HG02938 (cell line): ENCODE measurements at regions not wholly inside any gene's neighbourhood (a gene's known extent, or its start where the extent isn't known, plus 50 kb on each side); places are given as distances from the start of the nearest gene placed in this dataset.

Experiments used
- ATAC-seq: cut with Tn5 transposase; IDR thresholded peaks from one replicate; pipeline ENCODE4 v1.9.1; 2021; ENCODE audit warnings: mild to moderate bottlenecking, moderate library complexity; ENCODE audit not compliant: unreplicated experiment

GRCh38 chr4:24419181-24420034, 164.9 kb downstream of the DHX15 start:
- peak; percentile 86 for ATAC-seq

- ATAC-seq: no peak
Observed at GRCh38 chr4:24417206-24417605, 167.1 kb downstream of the DHX15 start.

GRCh38 chr4:24416293-24416692, 168.1 kb downstream of the DHX15 start:
- ATAC-seq: no peak

- ATAC-seq: no peak
Observed at GRCh38 chr4:24413311-24413784, 171.0 kb downstream of the DHX15 start.

GRCh38 chr4:24411806-24412205, 172.5 kb downstream of the DHX15 start:
- ATAC-seq: no peak

- ATAC-seq: no peak
Observed at GRCh38 chr4:24411299-24411698, 173.1 kb downstream of the DHX15 start.

- ATAC-seq: no peak
Observed at GRCh38 chr4:24408640-24409039, 175.7 kb downstream of the DHX15 start.

- no peak for ATAC-seq
Observed at GRCh38 chr4:24405926-24406325, 178.4 kb downstream of the DHX15 start.

- no peak for ATAC-seq
Observed at GRCh38 chr4:24405341-24405740, 179.0 kb downstream of the DHX15 start.

GRCh38 chr4:24404281-24404680, 180.1 kb downstream of the DHX15 start:
- no peak for ATAC-seq

GRCh38 chr4:24403265-24403664, 181.1 kb downstream of the DHX15 start:
- no peak for ATAC-seq

GRCh38 chr4:24400537-24400936, 183.8 kb downstream of the DHX15 start:
- no peak for ATAC-seq

- ATAC-seq: no peak
Observed at GRCh38 chr4:24396988-24397387, 187.4 kb downstream of the DHX15 start.

GRCh38 chr4:24395937-24396336, 188.4 kb downstream of the DHX15 start:
- no peak for ATAC-seq

- no peak for ATAC-seq
Observed at GRCh38 chr4:24394041-24394440, 190.3 kb downstream of the DHX15 start.

GRCh38 chr4:24392613-24393012, 191.7 kb downstream of the DHX15 start:
- no peak for ATAC-seq

- peak; percentile 100 for ATAC-seq
Observed at GRCh38 chr4:24382381-24382780, 202.0 kb downstream of the DHX15 start.

- ATAC-seq: peak; percentile 34
Observed at GRCh38 chr4:24380957-24381665, 203.2 kb downstream of the DHX15 start.

- no peak for ATAC-seq
Observed at GRCh38 chr4:24373704-24374103, 210.7 kb downstream of the DHX15 start.

GRCh38 chr4:24372881-24373280, 211.5 kb downstream of the DHX15 start:
- no peak for ATAC-seq

GRCh38 chr4:24372341-24372740, 212.0 kb downstream of the DHX15 start:
- no peak for ATAC-seq

- no peak for ATAC-seq
Observed at GRCh38 chr4:24370421-24370820, 213.9 kb downstream of the DHX15 start.
